C1 segment of cervical spinal cord (tissue), 14 donors: ENCODE measurements at regions not wholly inside any gene's neighbourhood (a gene's known extent, or its start where the extent isn't known, plus 50 kb on each side); places are given as distances from the start of the nearest gene placed in this dataset.

ENCODE experiments used
- DNase-seq, 14 donors: peaks; one replicate each; lab custom pipeline; 2025; lab: John Stamatoyannopoulos, UW

DNA sequence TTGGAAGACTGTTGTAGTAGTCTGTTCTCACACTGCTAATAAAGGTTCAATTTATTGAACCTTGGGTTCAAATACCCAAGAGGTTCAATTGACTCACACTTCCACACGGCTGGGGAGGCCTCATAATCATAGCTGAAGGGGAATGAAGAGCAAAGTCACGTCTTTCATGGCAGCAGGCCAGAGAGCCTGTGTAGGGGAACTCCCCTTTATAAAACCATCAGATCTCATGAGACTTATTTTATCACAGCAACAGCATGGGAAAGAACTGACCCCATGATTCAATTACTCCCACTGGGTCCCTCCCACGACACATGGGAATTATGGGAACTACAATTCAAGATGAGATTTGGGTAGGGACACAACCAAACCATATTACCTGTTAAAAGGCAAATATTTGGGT lies 268.2 kb downstream of the TMEM167A start:
- no peak for DNase-seq

GRCh38 chr5:82807021-82807420 lies 270.2 kb downstream of the TMEM167A start:
- no peak for DNase-seq

DNA sequence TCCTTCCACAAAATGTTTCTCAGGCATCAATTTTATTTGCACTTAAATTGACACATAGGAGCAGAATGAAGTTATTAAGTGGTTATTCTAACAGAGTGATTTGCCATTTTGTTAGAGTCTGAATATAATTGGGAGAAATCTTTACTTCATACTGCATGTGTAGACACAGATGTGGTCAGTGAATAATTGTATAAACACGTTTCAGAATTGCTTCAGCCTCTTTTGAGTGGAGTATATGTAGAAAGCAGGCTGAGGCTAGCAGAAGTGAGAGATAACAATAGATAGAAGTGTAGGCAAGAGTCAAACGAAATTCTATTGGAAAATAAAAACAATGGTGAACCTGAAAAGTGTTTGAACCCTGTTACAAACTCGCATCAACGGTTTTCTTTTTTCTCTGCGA lies 270.7 kb downstream of the TMEM167A start:
- DNase-seq: no peak

GRCh38 chr5:82804155-82804690 lies 273.0 kb downstream of the TMEM167A start:
- DNase-seq: no peak

GRCh38 chr5:82802954-82803353 lies 274.2 kb downstream of the TMEM167A start:
- DNase-seq: no peak

DNA sequence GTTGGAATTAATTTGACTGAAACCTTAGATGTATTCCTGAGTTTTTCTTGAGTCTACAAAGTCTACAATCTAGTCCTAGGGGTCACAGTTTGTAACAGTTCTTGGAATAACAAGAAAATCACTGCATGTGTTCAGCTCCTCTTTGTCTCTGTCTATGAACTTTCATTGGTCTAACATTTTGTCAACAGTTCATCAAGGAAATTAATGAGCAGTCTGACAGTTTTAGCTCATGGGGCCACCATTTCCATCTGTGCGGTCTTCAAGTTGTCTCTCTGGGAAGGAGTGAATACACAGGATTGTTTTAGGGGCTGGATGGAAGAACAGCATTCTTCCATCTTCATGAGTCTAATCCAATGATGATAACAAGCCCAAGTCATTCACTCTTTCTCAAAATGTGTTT lies 276.4 kb downstream of the TMEM167A start:
- DNase-seq: no peak

- DNase-seq: no peak
Measured at GRCh38 chr5:82799361-82800077, 277.7 kb downstream of the TMEM167A start.

- DNase-seq: no peak
Measured at GRCh38 chr5:82798676-82799075, 278.5 kb downstream of the TMEM167A start.

GRCh38 chr5:82796643-82797416 lies 280.4 kb downstream of the TMEM167A start:
- no peak for DNase-seq

DNA sequence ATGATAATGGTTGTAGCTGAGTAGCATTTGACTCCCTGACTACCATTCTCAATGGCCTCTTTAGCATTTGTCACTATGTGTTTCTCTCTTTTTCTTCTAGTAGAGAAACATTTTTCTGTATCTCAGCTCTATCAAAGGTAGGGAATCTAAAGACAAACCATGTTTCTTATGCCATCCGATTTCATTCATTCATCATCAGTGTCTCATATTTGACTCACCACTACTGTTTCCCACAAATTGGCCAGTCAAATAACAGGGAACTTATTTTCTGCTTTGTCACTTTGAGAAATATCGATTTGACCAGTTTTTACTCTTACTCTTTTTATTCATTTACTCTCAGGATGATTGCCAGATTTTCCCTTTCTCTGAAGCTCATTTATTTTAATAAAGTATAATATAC lies 282.3 kb downstream of the TMEM167A start:
- no peak for DNase-seq

DNA sequence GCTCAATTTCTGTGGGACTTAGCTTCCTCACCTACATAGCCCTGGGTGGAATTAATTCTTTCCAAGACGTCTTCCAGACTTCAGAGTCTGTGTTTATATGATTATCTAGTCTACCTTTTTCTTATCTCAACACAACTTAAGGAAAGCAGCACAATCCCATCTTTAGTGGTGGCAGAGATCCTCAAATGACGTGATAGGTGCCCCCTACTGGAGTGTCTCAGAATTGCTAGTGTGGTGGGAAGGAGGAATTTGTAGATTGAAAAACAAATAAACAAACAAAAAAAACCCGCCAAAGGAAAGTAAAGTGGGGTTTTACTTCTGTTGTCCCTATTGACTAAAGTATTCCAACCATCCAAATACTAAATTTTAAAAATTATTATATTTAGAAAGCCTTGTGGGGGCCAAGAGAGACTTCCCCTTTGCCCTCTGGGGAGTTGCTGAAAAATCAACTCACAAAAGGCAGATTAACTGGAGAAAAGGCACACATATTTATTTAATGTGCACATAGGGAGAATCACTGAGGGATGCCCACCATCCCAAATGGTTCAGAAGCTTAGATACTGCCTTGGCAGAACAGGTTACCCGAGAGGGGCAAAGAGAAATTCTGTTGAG lies 283.3 kb downstream of the TMEM167A start:
- DNase-seq: peak in 2 of 14 donors; percentile 0 to 10

DNA sequence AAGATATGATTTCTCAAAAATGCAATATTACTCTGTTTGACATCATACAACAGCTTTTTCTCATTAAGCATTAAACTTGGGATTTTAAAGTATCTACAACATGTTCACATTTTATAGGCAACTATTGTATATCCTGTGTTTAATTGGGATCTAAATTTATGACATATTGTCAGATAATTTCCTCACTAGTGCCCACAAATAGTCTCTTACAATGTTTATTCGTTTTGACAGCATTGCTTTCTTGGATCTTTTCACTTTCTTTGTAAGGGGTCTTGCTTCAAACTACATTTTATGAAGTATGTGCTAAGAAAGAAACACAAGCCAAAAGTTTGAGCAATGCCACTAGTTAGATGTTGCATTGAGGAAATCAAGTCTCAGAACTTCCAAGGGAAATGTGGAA lies 285.1 kb downstream of the TMEM167A start:
- no peak for DNase-seq

GRCh38 chr5:82789095-82789494 lies 288.1 kb downstream of the TMEM167A start:
- DNase-seq: no peak

- no peak for DNase-seq
Measured at GRCh38 chr5:82786748-82787147, 290.4 kb downstream of the TMEM167A start.

- DNase-seq: no peak
Measured at GRCh38 chr5:82785882-82786509, 291.2 kb downstream of the TMEM167A start.

DNA sequence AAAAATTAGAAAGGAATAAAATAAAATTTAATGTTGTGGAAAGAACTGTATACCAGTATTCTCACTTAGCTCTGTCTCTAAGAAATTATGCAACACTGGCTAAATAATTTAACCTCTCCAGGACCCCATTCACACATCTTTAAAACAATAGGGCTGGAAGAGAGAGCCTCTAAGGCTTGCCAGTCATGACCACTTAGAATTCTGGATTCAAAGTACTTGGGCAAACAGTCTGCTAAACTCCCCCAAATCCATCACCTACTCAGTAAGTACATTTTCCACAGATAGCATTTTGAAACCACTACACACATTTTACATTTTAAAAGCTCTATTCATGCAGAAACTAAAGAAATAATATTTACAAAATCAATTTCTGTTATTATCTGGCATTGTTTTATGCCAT lies 291.7 kb downstream of the TMEM167A start:
- no peak for DNase-seq

GRCh38 chr5:82784521-82784920 lies 292.7 kb downstream of the TMEM167A start:
- DNase-seq: no peak

GRCh38 chr5:82777106-82777505 lies 300.1 kb downstream of the TMEM167A start:
- no peak for DNase-seq

- DNase-seq: no peak
Measured at GRCh38 chr5:82772281-82772680, 304.9 kb downstream of the TMEM167A start.

DNA sequence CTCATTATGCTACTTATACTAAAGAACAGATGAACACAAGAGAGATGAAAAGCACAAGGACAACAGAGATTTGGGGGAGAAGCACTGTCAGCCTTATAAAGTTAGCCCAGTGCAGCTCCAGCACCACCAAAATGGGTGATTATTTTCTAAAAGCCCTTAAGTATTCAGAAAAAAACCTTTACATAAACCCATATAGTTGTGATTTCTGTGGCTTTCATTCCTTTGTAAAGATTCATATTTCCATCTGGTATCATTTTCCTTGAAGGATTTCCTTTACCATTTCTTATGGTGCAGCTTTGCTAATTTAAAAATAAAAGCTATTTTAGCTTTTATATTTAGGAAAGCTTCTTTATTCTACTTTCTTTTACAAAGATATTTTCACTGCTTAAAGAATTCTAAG lies 311.0 kb downstream of the TMEM167A start:
- no peak for DNase-seq

GRCh38 chr5:82765765-82766164 lies 311.4 kb downstream of the TMEM167A start:
- DNase-seq: no peak

DNA sequence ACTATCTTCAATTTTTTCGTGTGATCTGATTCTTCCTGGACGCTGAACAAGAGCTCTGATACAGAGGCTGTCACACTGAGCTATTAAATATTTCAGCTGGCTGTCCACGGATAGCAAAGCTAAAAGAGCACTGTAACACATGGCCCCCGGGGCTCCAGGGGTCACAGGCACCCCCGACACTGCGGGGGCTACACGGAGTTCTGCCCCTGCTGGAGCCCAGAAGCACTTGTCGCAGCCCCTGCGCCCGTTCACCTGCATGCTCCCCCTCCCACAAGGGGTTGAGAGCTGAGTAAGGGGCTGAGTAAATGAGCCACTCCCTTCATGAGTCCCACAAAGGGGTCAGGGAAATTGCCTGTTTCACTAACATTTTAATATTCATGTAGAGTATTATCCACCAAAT lies 316.3 kb downstream of the TMEM167A start:
- DNase-seq: no peak
